ENCODE measurements at regions not wholly inside any gene's neighbourhood (a gene's known extent, or its start where the extent isn't known, plus 50 kb on each side); places are given as distances from the start of the nearest gene placed in this dataset.
"Not testable (repeated sequence)": the region's sequence is repeated elsewhere in the genome, so short reads cannot be mapped to it uniquely, and the experiment has no call there.

- H3F3A ChIP-seq (replicated peaks; ENCODE audit: low read depth); H3K27ac Mint-ChIP-seq; H3K4me2 ChIP-seq; H2AFZ ChIP-seq; H3K36me3 ChIP-seq (ENCODE audit: insufficient read depth); H3K9me3 Mint-ChIP-seq; H3K79me2 ChIP-seq (replicated peaks; ENCODE audit: insufficient read depth); H4K20me1 ChIP-seq (replicated peaks; ENCODE audit: insufficient read depth); H3K4me3 ChIP-seq; H3K9me2 ChIP-seq (ENCODE audit: insufficient read depth); DNase-seq (ENCODE audit: low spot score); H3K27me3 ChIP-seq (ENCODE audit: insufficient read depth); H3K4me1 ChIP-seq (ENCODE audit: insufficient read depth); H3K27ac ChIP-seq (ENCODE audit: low read depth); H3K27me3 Mint-ChIP-seq (ENCODE audit: insufficient read depth, low read depth, poor library complexity); ATAC-seq; H3K4me3 Mint-ChIP-seq; H3K36me3 Mint-ChIP-seq (ENCODE audit: low read depth); H3K4me1 Mint-ChIP-seq: not testable (repeated sequence)
Observed at GRCh38 chr3:198155771-198156170, 195.8 kb downstream of the LMLN start.

GRCh38 chr3:198157231-198157868 lies 197.3 kb downstream of the LMLN start:
- ATAC-seq = peak; percentile 97
- not testable (repeated sequence) for DNase-seq (ENCODE audit: low spot score); H3K36me3 ChIP-seq (ENCODE audit: insufficient read depth); H3K4me1 ChIP-seq (ENCODE audit: insufficient read depth); H3K36me3 Mint-ChIP-seq (ENCODE audit: low read depth); H3K9me2 ChIP-seq (ENCODE audit: insufficient read depth); H3K4me1 Mint-ChIP-seq; H4K20me1 ChIP-seq (replicated peaks; ENCODE audit: insufficient read depth); H3K9me3 Mint-ChIP-seq; H3K27ac Mint-ChIP-seq; H2AFZ ChIP-seq; H3K27me3 Mint-ChIP-seq (ENCODE audit: insufficient read depth, low read depth, poor library complexity); H3K4me2 ChIP-seq; H3K79me2 ChIP-seq (replicated peaks; ENCODE audit: insufficient read depth); H3K27ac ChIP-seq (ENCODE audit: low read depth); H3K27me3 ChIP-seq (ENCODE audit: insufficient read depth); H3F3A ChIP-seq (replicated peaks; ENCODE audit: low read depth)
- peak overlapping the region; percentile 55; the same call in 1 of the 2 replicates for H3K4me3 ChIP-seq
- peak overlapping the region; percentile 81 for H3K4me3 Mint-ChIP-seq
- TF ChIP-seq CTCF (conservative IDR thresholded peaks at IDR 0.05; ENCODE audit: low read depth in 2 of 2) = 0 out of 4 replicates have a peak, but pooled peaks of 1 of the 2 experiments have one; percentile 21

- peak; percentile 55 for ATAC-seq
- not testable (repeated sequence) for H3K27me3 ChIP-seq (ENCODE audit: insufficient read depth); H3K79me2 ChIP-seq (replicated peaks; ENCODE audit: insufficient read depth); H3K27me3 Mint-ChIP-seq (ENCODE audit: insufficient read depth, low read depth, poor library complexity); H3K36me3 Mint-ChIP-seq (ENCODE audit: low read depth); H2AFZ ChIP-seq; H3K27ac Mint-ChIP-seq; H3K36me3 ChIP-seq (ENCODE audit: insufficient read depth); DNase-seq (ENCODE audit: low spot score); H3K4me1 ChIP-seq (ENCODE audit: insufficient read depth); H4K20me1 ChIP-seq (replicated peaks; ENCODE audit: insufficient read depth); H3F3A ChIP-seq (replicated peaks; ENCODE audit: low read depth); H3K9me2 ChIP-seq (ENCODE audit: insufficient read depth); H3K4me1 Mint-ChIP-seq; H3K9me3 Mint-ChIP-seq
- Histone ChIP-seq H3K27ac (ENCODE audit: low read depth) (0 out of 2 replicates have a peak overlapping the region, but pooled peaks have one; percentile 80), H3K4me3 (peak overlapping the region; percentile 55), H3K4me2 (peak overlapping the region; percentile 72; the same call in 1 of the 2 replicates)
- H3K4me3 Mint-ChIP-seq = peak overlapping the region; percentile 81
Observed at GRCh38 chr3:198158007-198158406, 198.0 kb downstream of the LMLN start.

- not testable (repeated sequence) for H2AFZ ChIP-seq; H3K27ac ChIP-seq (ENCODE audit: low read depth); H3K4me1 ChIP-seq (ENCODE audit: insufficient read depth); H3K4me3 Mint-ChIP-seq; H3K27me3 Mint-ChIP-seq (ENCODE audit: insufficient read depth, low read depth, poor library complexity); H3K27ac Mint-ChIP-seq; H3K36me3 ChIP-seq (ENCODE audit: insufficient read depth); H3K9me2 ChIP-seq (ENCODE audit: insufficient read depth); ATAC-seq; H3K4me2 ChIP-seq; H4K20me1 ChIP-seq (replicated peaks; ENCODE audit: insufficient read depth); H3K9me3 Mint-ChIP-seq; H3F3A ChIP-seq (replicated peaks; ENCODE audit: low read depth); H3K4me1 Mint-ChIP-seq; H3K4me3 ChIP-seq; H3K27me3 ChIP-seq (ENCODE audit: insufficient read depth)
- TF ChIP-seq CTCF (conservative IDR thresholded peaks at IDR 0.05; ENCODE audit: low read depth in 2 of 2) = peak; percentile 65 to 79
- H3K36me3 Mint-ChIP-seq (ENCODE audit: low read depth) = peaks cover 33% of the 10 kb centered on the region
- DNase-seq (ENCODE audit: low spot score) = peak; percentile 40
- peaks cover 16% of the 10 kb centered on the region; the same call in 1 of the 2 replicates for H3K79me2 ChIP-seq (replicated peaks; ENCODE audit: insufficient read depth)
Observed at GRCh38 chr3:198167339-198168039, 207.5 kb downstream of the LMLN start.

DNA sequence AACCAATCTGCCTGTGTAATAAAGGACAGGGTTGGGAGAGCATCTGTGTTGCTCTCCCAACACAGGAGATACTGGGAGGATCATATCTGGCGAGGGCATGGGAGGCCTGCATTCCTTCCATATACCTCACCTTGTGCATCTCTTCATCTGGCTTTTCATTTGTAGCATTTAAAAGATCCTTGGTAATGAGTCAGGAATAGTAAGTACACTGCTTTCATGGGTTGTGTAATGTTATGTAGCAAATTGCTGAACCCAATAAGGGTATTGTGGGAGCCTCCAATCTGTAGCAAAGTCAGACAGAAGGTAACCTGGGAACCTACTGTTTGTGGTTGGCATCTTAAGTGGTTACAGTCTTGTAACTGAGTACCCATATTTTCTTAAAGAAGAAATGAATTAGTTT lies 210.8 kb downstream of the LMLN start:
- H3K9me3 Mint-ChIP-seq; H3K79me2 ChIP-seq (replicated peaks; ENCODE audit: insufficient read depth); H3K4me1 ChIP-seq (ENCODE audit: insufficient read depth); H3K36me3 ChIP-seq (ENCODE audit: insufficient read depth); H3F3A ChIP-seq (replicated peaks; ENCODE audit: low read depth); ATAC-seq; H3K27me3 Mint-ChIP-seq (ENCODE audit: insufficient read depth, low read depth, poor library complexity); H4K20me1 ChIP-seq (replicated peaks; ENCODE audit: insufficient read depth); H3K27ac ChIP-seq (ENCODE audit: low read depth); DNase-seq (ENCODE audit: low spot score); H3K4me2 ChIP-seq; H2AFZ ChIP-seq; H3K4me3 ChIP-seq; H3K9me2 ChIP-seq (ENCODE audit: insufficient read depth); H3K27me3 ChIP-seq (ENCODE audit: insufficient read depth); H3K4me1 Mint-ChIP-seq; H3K4me3 Mint-ChIP-seq; H3K27ac Mint-ChIP-seq: not testable (repeated sequence)
- H3K36me3 Mint-ChIP-seq (ENCODE audit: low read depth) = peaks cover 33% of the 10 kb centered on the region

Data from GM23338 (cell line).